ENCODE measurements at regions not wholly inside any gene's neighbourhood (a gene's known extent, or its start where the extent isn't known, plus 50 kb on each side); places are given as distances from the start of the nearest gene placed in this dataset.

GRCh38 chr4:119942806-119943205 is 123.8 kb downstream of the MAD2L1 start:
- TF ChIP-seq, protein P1, sequence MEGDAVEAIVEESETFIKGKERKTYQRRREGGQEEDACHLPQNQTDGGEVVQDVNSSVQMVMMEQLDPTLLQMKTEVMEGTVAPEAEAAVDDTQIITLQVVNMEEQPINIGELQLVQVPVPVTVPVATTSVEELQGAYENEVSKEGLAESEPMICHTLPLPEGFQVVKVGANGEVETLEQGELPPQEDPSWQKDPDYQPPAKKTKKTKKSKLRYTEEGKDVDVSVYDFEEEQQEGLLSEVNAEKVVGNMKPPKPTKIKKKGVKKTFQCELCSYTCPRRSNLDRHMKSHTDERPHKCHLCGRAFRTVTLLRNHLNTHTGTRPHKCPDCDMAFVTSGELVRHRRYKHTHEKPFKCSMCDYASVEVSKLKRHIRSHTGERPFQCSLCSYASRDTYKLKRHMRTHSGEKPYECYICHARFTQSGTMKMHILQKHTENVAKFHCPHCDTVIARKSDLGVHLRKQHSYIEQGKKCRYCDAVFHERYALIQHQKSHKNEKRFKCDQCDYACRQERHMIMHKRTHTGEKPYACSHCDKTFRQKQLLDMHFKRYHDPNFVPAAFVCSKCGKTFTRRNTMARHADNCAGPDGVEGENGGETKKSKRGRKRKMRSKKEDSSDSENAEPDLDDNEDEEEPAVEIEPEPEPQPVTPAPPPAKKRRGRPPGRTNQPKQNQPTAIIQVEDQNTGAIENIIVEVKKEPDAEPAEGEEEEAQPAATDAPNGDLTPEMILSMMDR (conservative IDR thresholded peaks at IDR 0.05; ENCODE audit: low read length), result no peak
- TF ChIP-seq EZH2phosphoT487 (IDR thresholded peaks at IDR 0.05; ENCODE audit: borderline replicate concordance), result no peak
